ENCODE measurements at regions not wholly inside any gene's neighbourhood (a gene's known extent, or its start where the extent isn't known, plus 50 kb on each side); places are given as distances from the start of the nearest gene placed in this dataset.

DNA sequence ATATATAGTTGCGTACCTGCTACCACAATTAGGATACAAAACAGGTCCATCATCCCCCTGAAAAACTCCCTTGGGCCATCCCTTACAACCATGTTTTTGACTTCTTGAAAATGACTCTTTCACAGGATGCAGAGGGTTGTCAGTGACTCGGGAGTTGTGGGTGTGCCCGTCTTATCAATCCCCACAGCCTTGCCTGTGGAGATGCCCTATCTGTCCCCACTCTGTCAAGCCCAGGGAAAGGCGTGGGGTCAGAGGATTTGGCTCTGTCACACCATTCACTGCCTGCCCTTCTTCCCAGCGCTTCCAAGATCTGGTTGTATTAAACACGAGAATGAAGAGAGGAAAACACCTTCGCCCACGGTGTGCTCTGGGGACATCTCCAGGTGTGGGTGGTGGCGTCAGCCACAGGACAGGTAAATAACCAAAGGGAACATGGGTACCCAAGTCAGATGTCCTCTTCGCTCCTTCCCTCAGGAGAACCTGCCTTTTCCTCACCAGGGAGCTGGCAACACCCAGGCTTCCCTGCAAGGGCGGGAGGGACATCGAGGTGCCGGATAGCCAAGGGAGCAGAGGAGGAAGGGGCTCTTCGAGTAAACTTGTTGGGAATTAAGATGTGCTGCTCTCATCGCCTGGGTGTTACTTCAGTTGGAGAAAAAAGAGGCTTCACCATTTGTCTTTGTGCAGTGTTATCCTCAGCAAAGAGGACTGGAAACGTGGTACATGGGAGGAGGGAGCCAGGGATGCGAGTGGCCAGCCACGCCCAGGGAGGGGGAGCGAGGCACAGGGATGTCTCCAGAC lies 100.3 kb downstream of the B3GNT2 start:
- H3K4me2 ChIP-seq (ENCODE audit: low read length): no peak overlapping the region
- peaks cover 28% of the 10 kb centered on the region for H3K4me1 ChIP-seq
- TF ChIP-seq, protein P1, sequence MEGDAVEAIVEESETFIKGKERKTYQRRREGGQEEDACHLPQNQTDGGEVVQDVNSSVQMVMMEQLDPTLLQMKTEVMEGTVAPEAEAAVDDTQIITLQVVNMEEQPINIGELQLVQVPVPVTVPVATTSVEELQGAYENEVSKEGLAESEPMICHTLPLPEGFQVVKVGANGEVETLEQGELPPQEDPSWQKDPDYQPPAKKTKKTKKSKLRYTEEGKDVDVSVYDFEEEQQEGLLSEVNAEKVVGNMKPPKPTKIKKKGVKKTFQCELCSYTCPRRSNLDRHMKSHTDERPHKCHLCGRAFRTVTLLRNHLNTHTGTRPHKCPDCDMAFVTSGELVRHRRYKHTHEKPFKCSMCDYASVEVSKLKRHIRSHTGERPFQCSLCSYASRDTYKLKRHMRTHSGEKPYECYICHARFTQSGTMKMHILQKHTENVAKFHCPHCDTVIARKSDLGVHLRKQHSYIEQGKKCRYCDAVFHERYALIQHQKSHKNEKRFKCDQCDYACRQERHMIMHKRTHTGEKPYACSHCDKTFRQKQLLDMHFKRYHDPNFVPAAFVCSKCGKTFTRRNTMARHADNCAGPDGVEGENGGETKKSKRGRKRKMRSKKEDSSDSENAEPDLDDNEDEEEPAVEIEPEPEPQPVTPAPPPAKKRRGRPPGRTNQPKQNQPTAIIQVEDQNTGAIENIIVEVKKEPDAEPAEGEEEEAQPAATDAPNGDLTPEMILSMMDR (IDR thresholded peaks at IDR 0.05): no peak
- no peak overlapping the region for H3K27ac ChIP-seq
- no peak overlapping the region for H3K9ac ChIP-seq
- H3K36me3 ChIP-seq (ENCODE audit: control insufficient read depth, insufficient read depth, low read length): no peaks in the 10 kb centered on the region
- no peaks in the 10 kb centered on the region for H3K79me2 ChIP-seq
- no peak overlapping the region for H3K4me3 ChIP-seq (ENCODE audit: low read depth, low read length)
- H2AFZ ChIP-seq: no peak overlapping the region
- no peaks in the 10 kb centered on the region for H3K9me3 ChIP-seq (ENCODE audit: control insufficient read depth, low read length)
- no peaks in the 10 kb centered on the region for H3K27me3 ChIP-seq (ENCODE audit: control insufficient read depth, insufficient read depth, low read length)

DNA sequence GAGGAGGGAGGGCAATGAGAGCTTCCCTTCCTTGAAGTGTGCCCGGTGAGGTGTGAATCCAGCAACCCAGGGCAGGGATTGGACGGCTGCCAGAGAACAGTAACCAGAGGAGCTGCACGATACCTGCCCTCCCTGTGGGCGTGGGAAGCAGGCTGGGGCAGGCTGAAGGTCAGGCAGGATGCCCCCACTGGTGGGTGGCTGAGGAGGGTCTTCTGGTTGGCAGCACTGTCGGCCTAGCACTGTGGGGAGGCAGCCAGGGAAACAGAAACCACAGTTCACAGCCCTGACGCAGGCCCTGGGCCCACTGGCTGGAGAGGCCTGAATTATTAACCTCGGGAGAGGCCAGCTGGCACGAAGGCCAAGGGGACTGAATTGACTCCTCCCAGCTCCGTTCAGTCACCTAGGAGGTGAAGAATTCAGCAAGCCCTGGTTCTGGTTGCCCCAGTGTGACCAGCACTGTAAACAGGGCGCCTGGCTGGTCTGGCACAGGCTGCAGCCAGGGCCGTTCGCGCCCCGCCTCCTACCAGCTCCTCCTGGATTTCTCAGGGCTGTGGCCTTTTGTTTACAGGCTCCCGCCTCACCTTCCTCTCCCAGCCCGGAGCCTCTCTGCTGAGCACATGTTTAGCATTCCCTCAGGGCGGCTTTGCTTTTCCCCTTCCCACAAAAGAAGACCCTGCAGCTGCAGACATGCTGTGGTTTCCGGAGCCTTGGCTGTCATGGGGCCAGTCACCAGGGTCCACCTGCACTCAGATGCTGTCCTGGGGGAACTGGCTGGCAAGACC lies 97.8 kb downstream of the B3GNT2 start:
- H3K4me3 ChIP-seq (ENCODE audit: low read depth, low read length): no peak overlapping the region
- H3K9me3 ChIP-seq (ENCODE audit: control insufficient read depth, low read length): no peaks in the 10 kb centered on the region
- H3K27ac ChIP-seq: peak overlapping the region; percentile 91
- peak overlapping the region; percentile 99 for H2AFZ ChIP-seq
- no peaks in the 10 kb centered on the region for H3K36me3 ChIP-seq (ENCODE audit: control insufficient read depth, insufficient read depth, low read length)
- H3K9ac ChIP-seq: no peak overlapping the region
- H3K4me2 ChIP-seq (ENCODE audit: low read length): peak overlapping the region; percentile 7
- no peaks in the 10 kb centered on the region for H3K79me2 ChIP-seq
- peaks cover 28% of the 10 kb centered on the region for H3K4me1 ChIP-seq
- TF ChIP-seq, protein P1 (IDR thresholded peaks at IDR 0.05): no peak
- H3K27me3 ChIP-seq (ENCODE audit: control insufficient read depth, insufficient read depth, low read length): no peaks in the 10 kb centered on the region

GRCh38 chr2:62293151-62293489 lies 97.2 kb downstream of the B3GNT2 start:
- Histone ChIP-seq H3K9ac (no peak overlapping the region), H3K9me3 (ENCODE audit: control insufficient read depth, low read length) (no peaks in the 10 kb centered on the region), H3K4me1 (peaks cover 30% of the 10 kb centered on the region), H3K79me2 (no peaks in the 10 kb centered on the region), H3K4me3 (ENCODE audit: low read depth, low read length) (no peak overlapping the region), H3K36me3 (ENCODE audit: control insufficient read depth, insufficient read depth, low read length) (no peaks in the 10 kb centered on the region), H3K4me2 (ENCODE audit: low read length) (peak overlapping the region; percentile 7), H2AFZ (peak overlapping the region; percentile 99), H3K27ac (peak overlapping the region; percentile 91), H3K27me3 (ENCODE audit: control insufficient read depth, insufficient read depth, low read length) (no peaks in the 10 kb centered on the region)
- TF ChIP-seq, protein P1 (IDR thresholded peaks at IDR 0.05): no peak

DNA sequence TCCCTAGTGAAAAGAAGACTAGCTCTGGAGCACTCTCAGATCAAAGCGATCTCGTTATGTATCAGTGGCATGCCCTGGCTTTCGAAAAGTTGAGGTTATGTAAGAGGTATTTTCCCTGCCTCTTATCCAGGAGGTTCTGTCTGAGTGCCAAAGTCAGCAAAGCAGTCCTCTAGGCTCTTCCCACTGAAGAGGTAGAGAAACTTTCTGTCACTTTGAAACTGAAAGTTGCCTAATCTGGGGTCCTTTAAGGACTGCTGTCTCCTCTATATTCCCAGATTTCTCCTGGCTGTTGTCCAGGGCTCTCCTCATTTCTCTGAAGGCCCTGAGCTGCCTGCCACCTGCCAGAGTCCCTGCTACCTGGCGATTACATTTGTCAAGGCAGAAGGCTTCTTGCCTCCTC lies 96.3 kb downstream of the B3GNT2 start:
- Histone ChIP-seq H3K27ac (peak overlapping the region; percentile 91), H3K4me2 (ENCODE audit: low read length) (peak overlapping the region; percentile 66), H2AFZ (peak overlapping the region; percentile 75), H3K79me2 (no peaks in the 10 kb centered on the region), H3K4me3 (ENCODE audit: low read depth, low read length) (peak overlapping the region; percentile 35), H3K9me3 (ENCODE audit: control insufficient read depth, low read length) (no peaks in the 10 kb centered on the region), H3K9ac (no peak overlapping the region), H3K27me3 (ENCODE audit: control insufficient read depth, insufficient read depth, low read length) (no peaks in the 10 kb centered on the region), H3K36me3 (ENCODE audit: control insufficient read depth, insufficient read depth, low read length) (no peaks in the 10 kb centered on the region), H3K4me1 (peaks cover 32% of the 10 kb centered on the region)
- TF ChIP-seq, protein P1 (IDR thresholded peaks at IDR 0.05): no peak
